Loucy (cell line): ENCODE measurements at regions not wholly inside any gene's neighbourhood (a gene's known extent, or its start where the extent isn't known, plus 50 kb on each side); places are given as distances from the start of the nearest gene placed in this dataset.

Experiments
- H2AFZ ChIP-seq: fragments of 200-600 bp; sonication (generic); 2 replicates; pipeline ENCODE4 v1.6.0; 2016; ENCODE audit warnings: antibody characterized with exemption, mild to moderate bottlenecking, low read length, moderate library complexity
- H3F3A ChIP-seq: fragments of 200-600 bp; 2 replicates; pipeline ENCODE4 v1.6.0; 2016; ENCODE audit warnings: antibody characterized with exemption, low read depth, mild to moderate bottlenecking
- H3K27me3 ChIP-seq: fragments of 200-600 bp; sonication (generic); 2 replicates; pipeline ENCODE4 v1.6.1; 2014; ENCODE audit warnings: low read length, mild to moderate bottlenecking; ENCODE audit not compliant: insufficient read depth, poor library complexity, severe bottlenecking
- H3K36me3 ChIP-seq: fragments of 200-600 bp; sonication (generic); 2 replicates; pipeline ENCODE4 v1.6.1; 2016; ENCODE audit warnings: low read length; ENCODE audit not compliant: insufficient read depth
- H3K4me1 ChIP-seq: fragments of 200-600 bp; sonication (generic); 2 replicates; pipeline ENCODE4 v1.5.1; 2014; ENCODE audit warnings: low read length, mild to moderate bottlenecking; ENCODE audit not compliant: insufficient read depth, poor library complexity, severe bottlenecking
- H3K4me2 ChIP-seq: fragments of 200-600 bp; sonication (generic); 2 replicates; pipeline ENCODE4 v1.6.0; 2014; ENCODE audit warnings: antibody characterized with exemption, low read length, low read depth, mild to moderate bottlenecking; ENCODE audit not compliant: poor library complexity, severe bottlenecking
- H3K4me3 ChIP-seq: fragments of 200-600 bp; sonication (generic); 2 replicates; pipeline ENCODE4 v1.5.1; 2014; ENCODE audit warnings: low read length, mild to moderate bottlenecking, mixed read lengths; ENCODE audit not compliant: poor library complexity, severe bottlenecking
- H3K79me2 ChIP-seq: fragments of 200-600 bp; sonication (generic); 2 replicates; pipeline ENCODE4 v1.6.1; 2014; ENCODE audit warnings: low read length; ENCODE audit not compliant: insufficient read depth
- H3K9ac ChIP-seq: fragments of 200-600 bp; sonication (generic); 2 replicates; pipeline ENCODE4 v1.6.0; 2014; ENCODE audit warnings: mild to moderate bottlenecking, low read depth, low read length, moderate library complexity; ENCODE audit not compliant: poor library complexity, severe bottlenecking
- H3K9me2 ChIP-seq: fragments of 200-600 bp; sonication (generic); replicated peaks from 2 replicates; pipeline ENCODE4 v1.6.1; 2016; ENCODE audit warnings: low read depth, low read length, mixed read lengths
- H3K9me3 ChIP-seq: fragments of 200-600 bp; sonication (generic); 2 replicates; pipeline ENCODE4 v1.6.1; 2014; ENCODE audit warnings: mild to moderate bottlenecking, antibody characterized with exemption, low read length, low read depth; ENCODE audit not compliant: insufficient read depth
- H4K20me1 ChIP-seq: fragments of 200-600 bp; sonication (generic); 2 replicates; pipeline ENCODE4 v1.6.0; 2014; ENCODE audit warnings: antibody characterized with exemption, low read length, mild to moderate bottlenecking; ENCODE audit not compliant: insufficient read depth, poor library complexity, severe bottlenecking
- CTCF ChIP-seq: fragments of 200-600 bp; sonication (generic); conservative IDR thresholded peaks from 2 replicates; pipeline ENCODE4 v1.5.1; 2014; ENCODE audit warnings: mild to moderate bottlenecking, antibody characterized with exemption, low read length
- EZH2phosphoT487 ChIP-seq: fragments of 200-600 bp; IDR thresholded peaks from 2 replicates; pipeline ENCODE4 v1.6.1; 2018; ENCODE audit warnings: antibody characterized with exemption, mild to moderate bottlenecking, moderate library complexity, borderline replicate concordance

- Histone ChIP-seq H3K9me3 (no peaks in the 10 kb centered on the region), H4K20me1 (no peaks in the 10 kb centered on the region), H2AFZ (no peak overlapping the region), H3K4me3 (no peak overlapping the region), H3F3A (no peaks in the 10 kb centered on the region), H3K79me2 (no peaks in the 10 kb centered on the region), H3K4me1 (no peaks in the 10 kb centered on the region), H3K9me2 (no peaks in the 10 kb centered on the region), H3K27me3 (no peaks in the 10 kb centered on the region), H3K9ac (no peak overlapping the region), H3K4me2 (no peak overlapping the region), H3K36me3 (no peaks in the 10 kb centered on the region)
- TF ChIP-seq EZH2phosphoT487 (no peak), CTCF (no peak)
Observed at GRCh38 chrX:6707497-6707896, 172.6 kb upstream of the VCX3A start.

GRCh38 chrX:6701085-6701484, 166.2 kb upstream of the VCX3A start:
- no peaks in the 10 kb centered on the region for H3K9me2 ChIP-seq
- H3K4me2 ChIP-seq = no peak overlapping the region
- no peaks in the 10 kb centered on the region for H3F3A ChIP-seq
- H4K20me1 ChIP-seq = no peaks in the 10 kb centered on the region
- H3K9ac ChIP-seq = no peak overlapping the region
- H3K9me3 ChIP-seq = no peaks in the 10 kb centered on the region
- H3K27me3 ChIP-seq = no peaks in the 10 kb centered on the region
- no peaks in the 10 kb centered on the region for H3K4me1 ChIP-seq
- H3K4me3 ChIP-seq = no peak overlapping the region
- no peak for TF ChIP-seq EZH2phosphoT487
- no peak for TF ChIP-seq CTCF
- no peak overlapping the region for H2AFZ ChIP-seq
- H3K79me2 ChIP-seq = no peaks in the 10 kb centered on the region
- H3K36me3 ChIP-seq = no peaks in the 10 kb centered on the region

- H3K79me2 ChIP-seq = no peaks in the 10 kb centered on the region
- no peaks in the 10 kb centered on the region for H3K4me1 ChIP-seq
- no peak overlapping the region for H3K9ac ChIP-seq
- H3K4me2 ChIP-seq = no peak overlapping the region
- H3K27me3 ChIP-seq = no peaks in the 10 kb centered on the region
- H4K20me1 ChIP-seq = no peaks in the 10 kb centered on the region
- H3K36me3 ChIP-seq = no peaks in the 10 kb centered on the region
- no peaks in the 10 kb centered on the region for H3K9me3 ChIP-seq
- H3K9me2 ChIP-seq = no peaks in the 10 kb centered on the region
- H3F3A ChIP-seq = no peaks in the 10 kb centered on the region
- TF ChIP-seq CTCF = no peak
- no peak for TF ChIP-seq EZH2phosphoT487
- H2AFZ ChIP-seq = no peak overlapping the region
- no peak overlapping the region for H3K4me3 ChIP-seq
Observed at GRCh38 chrX:6695717-6696116, 160.8 kb upstream of the VCX3A start.
